GM04503 (cell line): ENCODE measurements at regions not wholly inside any gene's neighbourhood (a gene's known extent, or its start where the extent isn't known, plus 50 kb on each side); places are given as distances from the start of the nearest gene placed in this dataset.

Experiments used
- DNase-seq: peaks from one replicate; pipeline ENCODE4 v3.0.0-alpha.2; 2012; ENCODE audit warnings: low read depth

- DNase-seq, result no peak
Observed at GRCh38 chr19:32173836-32174235, 171.6 kb upstream of the ZNF507 start.

- no peak for DNase-seq
Observed at GRCh38 chr19:32174386-32175113, 170.9 kb upstream of the ZNF507 start.

GRCh38 chr19:32176591-32176990 lies 168.8 kb upstream of the ZNF507 start:
- DNase-seq, result no peak

- DNase-seq, result no peak
Observed at GRCh38 chr19:32177686-32178085, 167.7 kb upstream of the ZNF507 start.

- no peak for DNase-seq
Observed at GRCh38 chr19:32178401-32178800, 167.0 kb upstream of the ZNF507 start.

- DNase-seq, result no peak
Observed at GRCh38 chr19:32178956-32179355, 166.5 kb upstream of the ZNF507 start.

- DNase-seq, result no peak
Observed at GRCh38 chr19:32181216-32181920, 164.0 kb upstream of the ZNF507 start.

GRCh38 chr19:32186542-32187330 lies 158.7 kb upstream of the ZNF507 start:
- DNase-seq, result no peak

- DNase-seq, result no peak
Observed at GRCh38 chr19:32188921-32189320, 156.5 kb upstream of the ZNF507 start.

GRCh38 chr19:32189956-32190706 lies 155.3 kb upstream of the ZNF507 start:
- no peak for DNase-seq

GRCh38 chr19:32191921-32192320 lies 153.5 kb upstream of the ZNF507 start:
- no peak for DNase-seq

- DNase-seq, result no peak
Observed at GRCh38 chr19:32195706-32196610, 149.5 kb upstream of the ZNF507 start.

GRCh38 chr19:32196690-32197420 lies 148.6 kb upstream of the ZNF507 start:
- DNase-seq, result no peak

GRCh38 chr19:32197896-32198882 lies 147.2 kb upstream of the ZNF507 start:
- DNase-seq, result no peak

- no peak for DNase-seq
Observed at GRCh38 chr19:32199501-32200040, 145.8 kb upstream of the ZNF507 start.

- no peak for DNase-seq
Observed at GRCh38 chr19:32200312-32201038, 144.9 kb upstream of the ZNF507 start.

- DNase-seq, result no peak
Observed at GRCh38 chr19:32201211-32201610, 144.2 kb upstream of the ZNF507 start.

GRCh38 chr19:32201636-32202051 lies 143.8 kb upstream of the ZNF507 start:
- no peak for DNase-seq
